HCT116 (cell line): ENCODE measurements at regions not wholly inside any gene's neighbourhood (a gene's known extent, or its start where the extent isn't known, plus 50 kb on each side); places are given as distances from the start of the nearest gene placed in this dataset.

Source experiments
- ATAC-seq: fragments of 200-7000 bp; cut with Tn5 transposase; 2 replicates; pipeline ENCODE4 v1.9.1; 2020; ENCODE audit warnings: mild to moderate bottlenecking, moderate library complexity
- BruUV-seq: library from RNA; stranded (reverse); fragments of 400-500 nt; replicated peaks from 2 replicates; lab custom pipeline; 2021; lab: Mats Ljungman, UMichigan
- CTCF ChIA-PET: fragments of 300-600 bp; sonication (Branson Sonifier 250); formaldehyde crosslinking; loops from one replicate; lab custom pipeline; 2021; ENCODE audit warnings: antibody characterized with exemption; lab: Charles Lee
- POLR2A ChIA-PET: fragments of 300-600, 350-600 bp; sonication (Branson Sonifier 250); formaldehyde crosslinking; loops from one replicate; lab custom pipeline; 2021; ENCODE audit warnings: antibody characterized with exemption; lab: Charles Lee
- RAD21 ChIA-PET, 2 experiments: fragments of 300-600 bp; sonication (Branson Sonifier 250); formaldehyde crosslinking; loops; one replicate each; lab custom pipeline; 2023; ENCODE audit warnings: low total read pairs in 2 of 2; ENCODE audit not compliant: uncharacterized antibody in 2 of 2, unreplicated experiment in 2 of 2, low non-redundant PET in 1 of 2; lab: Charles Lee
- DNase-seq: peaks from one replicate; pipeline ENCODE4 v3.0.0-alpha.2; 2010; ENCODE audit warnings: low read depth, low spot score
- H2AFZ ChIP-seq: fragments of 200-600 bp; shearing (Covaris generic), sonication (generic); 2 replicates; pipeline ENCODE4 v1.6.1; 2017; ENCODE audit warnings: low read depth, mixed run types, mixed read lengths, antibody characterized with exemption, low read length; ENCODE audit not compliant: poor library complexity, severe bottlenecking
- H3K27ac ChIP-seq: 2 replicates; pipeline ENCODE4 v1.5.1; 2012; ENCODE audit warnings: low read depth, low read length
- H3K27me3 ChIP-seq: fragments of 200-600 bp; sonication (generic); 2 replicates; pipeline ENCODE4 v1.6.1; 2016; ENCODE audit warnings: mixed run types, low read length, mixed read lengths; ENCODE audit not compliant: insufficient read depth
- H3K36me3 ChIP-seq, 2 experiments: fragments of 200-500 bp in 1 of 2; fragments of 200-600 bp in 1 of 2; sonication (Bioruptor generic) in 1 of 2; sonication (generic) in 1 of 2; 2 replicates each; pipeline versions ENCODE4 v1.5.1 to v1.6.1; 2014 to 2016; ENCODE audit warnings: low read length in 2 of 2, inconsistent platforms in 1 of 2, mixed read lengths in 1 of 2, mixed run types in 1 of 2; ENCODE audit not compliant: insufficient read depth in 2 of 2, control insufficient read depth in 1 of 2
- H3K4me1 ChIP-seq, 2 experiments: fragments of 200-600 bp in 1 of 2; sonication (generic) in 1 of 2; 2 replicates each; pipeline versions ENCODE4 v1.5.1 to v1.6.1; 2012 to 2017; ENCODE audit warnings: low read length in 2 of 2, inconsistent platforms in 1 of 2, mild to moderate bottlenecking in 1 of 2, mixed read lengths in 1 of 2, mixed run types in 1 of 2, moderate library complexity in 1 of 2; ENCODE audit not compliant: insufficient read depth in 2 of 2, control insufficient read depth in 1 of 2
- H3K4me2 ChIP-seq: fragments of 200-600 bp; sonication (generic); 2 replicates; pipeline ENCODE4 v1.6.1; 2017; ENCODE audit warnings: mixed run types, low read length, mixed read lengths
- H3K4me3 ChIP-seq, 2 experiments: fragments of 200-600 bp in 1 of 2; sonication (generic) in 1 of 2; replicated peaks in 1 of 2; 2 replicates each; pipeline ENCODE4 v1.5.1; 2011 to 2016; ENCODE audit warnings: low read length in 2 of 2, control low read depth in 1 of 2, low read depth in 1 of 2, mild to moderate bottlenecking in 1 of 2, mixed read lengths in 1 of 2, mixed run types in 1 of 2
- H3K79me2 ChIP-seq: fragments of 200-600 bp; sonication (generic); 2 replicates; pipeline ENCODE4 v1.6.1; 2017; ENCODE audit warnings: mild to moderate bottlenecking, mixed run types, low read length, moderate library complexity, mixed read lengths; ENCODE audit not compliant: insufficient read depth
- H3K9ac ChIP-seq: fragments of 200-600 bp; sonication (generic); 2 replicates; pipeline ENCODE4 v1.6.1; 2016; ENCODE audit warnings: low read length, mixed read lengths
- H3K9me2 ChIP-seq: fragments of 200-600 bp; sonication (generic), shearing (Covaris generic); 2 replicates; pipeline ENCODE4 v1.6.1; 2017; ENCODE audit warnings: mixed run types, mild to moderate bottlenecking, moderate library complexity; ENCODE audit not compliant: insufficient read depth
- H3K9me3 ChIP-seq, 2 experiments: fragments of 200-500 bp in 1 of 2; fragments of 200-600 bp in 1 of 2; sonication (Bioruptor generic) in 1 of 2; sonication (generic) in 1 of 2; 2 replicates each; pipeline ENCODE4 v1.6.1; 2014 to 2017; ENCODE audit warnings: low read length in 2 of 2, mixed read lengths in 2 of 2, inconsistent platforms in 1 of 2, low read depth in 1 of 2, mild to moderate bottlenecking in 1 of 2, mixed run types in 1 of 2, moderate library complexity in 1 of 2; ENCODE audit not compliant: control insufficient read depth in 1 of 2, insufficient read depth in 1 of 2
- H4K20me1 ChIP-seq: fragments of 200-600 bp; sonication (generic), shearing (Covaris generic); 2 replicates; pipeline ENCODE4 v1.6.1; 2017; ENCODE audit warnings: mixed run types, mild to moderate bottlenecking, moderate library complexity; ENCODE audit not compliant: insufficient read depth
- ATF3 ChIP-seq: IDR thresholded peaks from 2 replicates; pipeline ENCODE4 v1.6.1; 2012
- CBX3 ChIP-seq: IDR thresholded peaks from 2 replicates; pipeline ENCODE4 v1.6.1; 2012; ENCODE audit warnings: low read depth
- EZH2 ChIP-seq: fragments of 200-600 bp; sonication (generic); IDR thresholded peaks from 2 replicates; pipeline ENCODE4 v1.6.1; 2017; ENCODE audit warnings: antibody characterized with exemption, mixed run types
- EZH2phosphoT487 ChIP-seq: fragments of 200-600 bp; IDR thresholded peaks from 2 replicates; pipeline ENCODE4 v1.6.1; 2018; ENCODE audit warnings: antibody characterized with exemption, borderline replicate concordance
- FOSL1 ChIP-seq: IDR thresholded peaks from 2 replicates; pipeline ENCODE4 v1.6.1; 2012; ENCODE audit warnings: low read depth
- JUND ChIP-seq: IDR thresholded peaks from 2 replicates; pipeline ENCODE4 v1.6.1; 2012
- POLR2A ChIP-seq: IDR thresholded peaks from 2 replicates; pipeline ENCODE4 v1.7.0; 2011; ENCODE audit warnings: borderline replicate concordance; ENCODE audit not compliant: insufficient read depth, insufficient read length; ENCODE audit errors: extremely low read depth
- SIN3A ChIP-seq: IDR thresholded peaks from 2 replicates; pipeline ENCODE4 v1.6.1; 2012; ENCODE audit warnings: low read depth
- TCF7L2 ChIP-seq: IDR thresholded peaks from 2 replicates; pipeline ENCODE4 v1.7.0; 2011; ENCODE audit warnings: borderline replicate concordance, inconsistent platforms; ENCODE audit not compliant: insufficient read depth, insufficient read length; ENCODE audit errors: extremely low read depth
- ZBTB33 ChIP-seq: IDR thresholded peaks from 2 replicates; pipeline ENCODE4 v1.6.1; 2011; ENCODE audit warnings: mild to moderate bottlenecking, low read length, moderate library complexity; ENCODE audit not compliant: insufficient replicate concordance; ENCODE audit errors: extremely low read depth
- ZFX ChIP-seq: fragments of 450-650 bp; IDR thresholded peaks from 2 replicates; pipeline ENCODE4 v1.6.1; 2017
- intact Hi-C: fragments of 100-400 bp; cut with micrococcal nuclease; formaldehyde crosslinking; loops from 2 replicates; pipeline ENCODE4 v1.10.0; 2022
- TF ChIP-seq, protein P1 (sequence below), 3 experiments: fragments of 200-600 bp in 1 of 3; sonication (generic) in 1 of 3; IDR thresholded peaks in 2 of 3; conservative IDR thresholded peaks in 1 of 3; 2 replicates each; pipeline ENCODE4 v1.5.1; 2012 to 2017; ENCODE audit warnings: low read depth in 2 of 3, low read length in 2 of 3, antibody characterized with exemption in 1 of 3, borderline replicate concordance in 1 of 3, control low read depth in 1 of 3, mild to moderate bottlenecking in 1 of 3, mixed read lengths in 1 of 3, mixed run types in 1 of 3, moderate library complexity in 1 of 3; ENCODE audit not compliant: insufficient read depth in 1 of 3
- TF ChIP-seq, protein P2 (sequence below): IDR thresholded peaks from 2 replicates; pipeline ENCODE4 v1.6.1; 2012
- TF ChIP-seq, protein P3 (sequence below): IDR thresholded peaks from 2 replicates; pipeline ENCODE4 v1.6.1; 2012; ENCODE audit warnings: low read depth

DNA sequence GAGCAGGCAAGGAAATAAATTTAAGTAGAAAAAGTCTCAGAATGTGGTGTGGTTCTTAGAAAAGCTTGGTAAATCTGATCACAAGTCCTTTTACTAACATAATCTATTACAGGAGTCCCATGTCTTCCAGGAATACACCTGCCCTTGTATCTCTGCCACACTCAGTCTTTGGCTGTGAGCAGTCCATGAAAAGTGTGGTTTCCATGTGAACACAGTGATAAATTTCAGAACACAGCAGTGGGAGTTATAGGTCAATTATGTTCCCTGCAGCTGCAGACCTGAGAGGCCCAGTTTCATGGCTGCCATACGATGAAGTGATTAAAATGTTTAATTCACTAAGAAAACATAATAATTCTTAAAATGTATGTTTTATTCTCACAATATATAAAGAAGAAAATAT is 366.9 kb upstream of the STAC start (continued):
- TF ChIP-seq, protein P1, sequence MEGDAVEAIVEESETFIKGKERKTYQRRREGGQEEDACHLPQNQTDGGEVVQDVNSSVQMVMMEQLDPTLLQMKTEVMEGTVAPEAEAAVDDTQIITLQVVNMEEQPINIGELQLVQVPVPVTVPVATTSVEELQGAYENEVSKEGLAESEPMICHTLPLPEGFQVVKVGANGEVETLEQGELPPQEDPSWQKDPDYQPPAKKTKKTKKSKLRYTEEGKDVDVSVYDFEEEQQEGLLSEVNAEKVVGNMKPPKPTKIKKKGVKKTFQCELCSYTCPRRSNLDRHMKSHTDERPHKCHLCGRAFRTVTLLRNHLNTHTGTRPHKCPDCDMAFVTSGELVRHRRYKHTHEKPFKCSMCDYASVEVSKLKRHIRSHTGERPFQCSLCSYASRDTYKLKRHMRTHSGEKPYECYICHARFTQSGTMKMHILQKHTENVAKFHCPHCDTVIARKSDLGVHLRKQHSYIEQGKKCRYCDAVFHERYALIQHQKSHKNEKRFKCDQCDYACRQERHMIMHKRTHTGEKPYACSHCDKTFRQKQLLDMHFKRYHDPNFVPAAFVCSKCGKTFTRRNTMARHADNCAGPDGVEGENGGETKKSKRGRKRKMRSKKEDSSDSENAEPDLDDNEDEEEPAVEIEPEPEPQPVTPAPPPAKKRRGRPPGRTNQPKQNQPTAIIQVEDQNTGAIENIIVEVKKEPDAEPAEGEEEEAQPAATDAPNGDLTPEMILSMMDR (IDR thresholded peaks at IDR 0.05 in 2 of 3, conservative IDR thresholded peaks at IDR 0.05 in 1 of 3; ENCODE audit: borderline replicate concordance in 1 of 3, insufficient read depth in 1 of 3, low read depth in 2 of 3, low read length in 2 of 3) = no peak
- TF ChIP-seq, protein P2, sequence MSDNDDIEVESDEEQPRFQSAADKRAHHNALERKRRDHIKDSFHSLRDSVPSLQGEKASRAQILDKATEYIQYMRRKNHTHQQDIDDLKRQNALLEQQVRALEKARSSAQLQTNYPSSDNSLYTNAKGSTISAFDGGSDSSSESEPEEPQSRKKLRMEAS = no peak
- TF ChIP-seq JUND (no peak), EZH2phosphoT487 (no peak), EZH2 (no peak), FOSL1 (no peak), SIN3A (no peak), CBX3 (no peak)

DNA sequence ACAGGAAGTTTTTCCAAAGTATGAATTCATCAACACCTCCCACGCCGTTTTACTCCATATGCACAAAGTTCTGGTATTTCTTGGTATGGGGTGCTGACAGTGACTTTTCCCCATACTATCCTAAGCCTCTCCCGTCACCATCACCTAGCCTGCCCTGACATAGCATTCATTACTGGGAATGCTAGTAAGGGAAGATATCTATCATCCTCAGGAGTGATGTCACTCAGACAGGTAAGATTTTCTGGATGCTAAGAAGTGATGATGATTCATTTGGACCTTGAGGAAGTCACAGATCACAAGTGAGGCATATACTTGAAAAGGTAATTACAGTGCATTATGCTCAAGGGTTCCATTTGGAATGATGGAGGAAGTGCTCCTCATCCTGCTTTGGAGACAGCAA is 355.1 kb upstream of the STAC start:
- ATAC-seq (no peak), DNase-seq (no peak)
- intact Hi-C loops = no loop called here
- H3K4me2 ChIP-seq = no peak overlapping the region
- ChIA-PET POLR2A (no interaction called here), CTCF (no interaction called here), RAD21 (no interaction called here)
- H3K4me3 ChIP-seq = no peak overlapping the region
- no peak overlapping the region for H2AFZ ChIP-seq
- no TSS peak for BruUV-seq
- H3K27me3 ChIP-seq = no peaks in the 10 kb centered on the region
- no peaks in the 10 kb centered on the region for H4K20me1 ChIP-seq
- no peaks in the 10 kb centered on the region for H3K79me2 ChIP-seq
- H3K4me1 ChIP-seq = no peaks in the 10 kb centered on the region
- H3K9ac ChIP-seq = no peak overlapping the region
- no peaks in the 10 kb centered on the region for H3K9me2 ChIP-seq
- H3K9me3 ChIP-seq = peaks cover 4 to 6% of the 10 kb centered on the region in 2 experiments; a peak in 1 of 4 replicates
- no peaks in the 10 kb centered on the region for H3K36me3 ChIP-seq
- no peak overlapping the region for H3K27ac ChIP-seq
- TF ChIP-seq TCF7L2 (no peak), ZFX (no peak), ATF3 (no peak), ZBTB33 (no peak), POLR2A (no peak), FOSL1 (no peak)
- TF ChIP-seq, protein P3, sequence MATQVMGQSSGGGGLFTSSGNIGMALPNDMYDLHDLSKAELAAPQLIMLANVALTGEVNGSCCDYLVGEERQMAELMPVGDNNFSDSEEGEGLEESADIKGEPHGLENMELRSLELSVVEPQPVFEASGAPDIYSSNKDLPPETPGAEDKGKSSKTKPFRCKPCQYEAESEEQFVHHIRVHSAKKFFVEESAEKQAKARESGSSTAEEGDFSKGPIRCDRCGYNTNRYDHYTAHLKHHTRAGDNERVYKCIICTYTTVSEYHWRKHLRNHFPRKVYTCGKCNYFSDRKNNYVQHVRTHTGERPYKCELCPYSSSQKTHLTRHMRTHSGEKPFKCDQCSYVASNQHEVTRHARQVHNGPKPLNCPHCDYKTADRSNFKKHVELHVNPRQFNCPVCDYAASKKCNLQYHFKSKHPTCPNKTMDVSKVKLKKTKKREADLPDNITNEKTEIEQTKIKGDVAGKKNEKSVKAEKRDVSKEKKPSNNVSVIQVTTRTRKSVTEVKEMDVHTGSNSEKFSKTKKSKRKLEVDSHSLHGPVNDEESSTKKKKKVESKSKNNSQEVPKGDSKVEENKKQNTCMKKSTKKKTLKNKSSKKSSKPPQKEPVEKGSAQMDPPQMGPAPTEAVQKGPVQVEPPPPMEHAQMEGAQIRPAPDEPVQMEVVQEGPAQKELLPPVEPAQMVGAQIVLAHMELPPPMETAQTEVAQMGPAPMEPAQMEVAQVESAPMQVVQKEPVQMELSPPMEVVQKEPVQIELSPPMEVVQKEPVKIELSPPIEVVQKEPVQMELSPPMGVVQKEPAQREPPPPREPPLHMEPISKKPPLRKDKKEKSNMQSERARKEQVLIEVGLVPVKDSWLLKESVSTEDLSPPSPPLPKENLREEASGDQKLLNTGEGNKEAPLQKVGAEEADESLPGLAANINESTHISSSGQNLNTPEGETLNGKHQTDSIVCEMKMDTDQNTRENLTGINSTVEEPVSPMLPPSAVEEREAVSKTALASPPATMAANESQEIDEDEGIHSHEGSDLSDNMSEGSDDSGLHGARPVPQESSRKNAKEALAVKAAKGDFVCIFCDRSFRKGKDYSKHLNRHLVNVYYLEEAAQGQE = no peak
- TF ChIP-seq, protein P1 (IDR thresholded peaks at IDR 0.05 in 2 of 3, conservative IDR thresholded peaks at IDR 0.05 in 1 of 3; ENCODE audit: borderline replicate concordance in 1 of 3, insufficient read depth in 1 of 3, low read depth in 2 of 3, low read length in 2 of 3) = no peak
- TF ChIP-seq, protein P2 = no peak
